HG03460 (cell line): ENCODE measurements at regions not wholly inside any gene's neighbourhood (a gene's known extent, or its start where the extent isn't known, plus 50 kb on each side); places are given as distances from the start of the nearest gene placed in this dataset.
"Not testable (repeated sequence)": the region's sequence is repeated elsewhere in the genome, so short reads cannot be mapped to it uniquely, and the experiment has no call there.

ENCODE experiments used
- ATAC-seq: cut with Tn5 transposase; IDR thresholded peaks from one replicate; pipeline ENCODE4 v1.9.1; 2021; ENCODE audit not compliant: unreplicated experiment

- peak; percentile 59 for ATAC-seq
Measured at GRCh38 chr5:152456815-152457443, 51.9 kb upstream of the NMUR2 start.

GRCh38 chr5:152462021-152462721 lies 57.1 kb upstream of the NMUR2 start:
- peak; percentile 81 for ATAC-seq

- ATAC-seq: no peak
Measured at GRCh38 chr5:152464048-152464447, 59.0 kb upstream of the NMUR2 start.

- no peak for ATAC-seq
Measured at GRCh38 chr5:152465140-152465539, 60.1 kb upstream of the NMUR2 start.

GRCh38 chr5:152466085-152466745 lies 61.1 kb upstream of the NMUR2 start:
- no peak for ATAC-seq

GRCh38 chr5:152470167-152470566 lies 65.1 kb upstream of the NMUR2 start:
- ATAC-seq: no peak

GRCh38 chr5:152472083-152472482 lies 67.0 kb upstream of the NMUR2 start:
- no peak for ATAC-seq

- no peak for ATAC-seq
Measured at GRCh38 chr5:152474961-152475360, 69.9 kb upstream of the NMUR2 start.

- ATAC-seq: no peak
Measured at GRCh38 chr5:152477536-152477935, 72.5 kb upstream of the NMUR2 start.

- ATAC-seq: not testable (repeated sequence)
Measured at GRCh38 chr5:152479866-152480265, 74.8 kb upstream of the NMUR2 start.

- ATAC-seq: not testable (repeated sequence)
Measured at GRCh38 chr5:152480677-152481076, 75.6 kb upstream of the NMUR2 start.

GRCh38 chr5:152487130-152487529 lies 82.1 kb upstream of the NMUR2 start:
- no peak for ATAC-seq

GRCh38 chr5:152488869-152489268 lies 83.8 kb upstream of the NMUR2 start:
- ATAC-seq: no peak

GRCh38 chr5:152499814-152500535 lies 94.9 kb upstream of the NMUR2 start:
- no peak for ATAC-seq

GRCh38 chr5:152501294-152501693 lies 96.2 kb upstream of the NMUR2 start:
- no peak for ATAC-seq

GRCh38 chr5:152503206-152503605 lies 98.1 kb upstream of the NMUR2 start:
- no peak for ATAC-seq

GRCh38 chr5:152505442-152506042 lies 100.5 kb upstream of the NMUR2 start:
- peak; percentile 81 for ATAC-seq

GRCh38 chr5:152511120-152511519 lies 106.0 kb upstream of the NMUR2 start:
- no peak for ATAC-seq

- no peak for ATAC-seq
Measured at GRCh38 chr5:152511531-152512132, 106.6 kb upstream of the NMUR2 start.

- no peak for ATAC-seq
Measured at GRCh38 chr5:152514827-152515397, 109.8 kb upstream of the NMUR2 start.
